PC-3 (cell line): ENCODE measurements at regions not wholly inside any gene's neighbourhood (a gene's known extent, or its start where the extent isn't known, plus 50 kb on each side); places are given as distances from the start of the nearest gene placed in this dataset.

Source experiments
- ATAC-seq: fragments of 200-7000 bp; cut with Tn5 transposase; 2 replicates; pipeline ENCODE4 v1.9.1; 2020; ENCODE audit warnings: mild to moderate bottlenecking, moderate library complexity
- BruUV-seq: library from RNA; stranded (reverse); fragments of 400-500 nt; replicated peaks from 2 replicates; lab custom pipeline; 2021; lab: Mats Ljungman, UMichigan
- CTCF ChIA-PET: fragments of 300-600 bp; sonication (Branson Sonifier 250); formaldehyde crosslinking; loops from one replicate; lab custom pipeline; 2022; ENCODE audit warnings: antibody characterized with exemption; lab: Charles Lee
- POLR2A ChIA-PET: fragments of 300-600 bp; sonication (Branson Sonifier 250); formaldehyde crosslinking; loops from one replicate; lab custom pipeline; 2022; ENCODE audit warnings: antibody characterized with exemption; ENCODE audit not compliant: unreplicated experiment; lab: Charles Lee
- DNase-seq: peaks from one replicate; pipeline ENCODE4 v3.0.0-alpha.2; 2015
- H2AFZ ChIP-seq: fragments of 300-600 bp; sonication (generic); 2 replicates; pipeline ENCODE4 v1.6.0; 2016; ENCODE audit warnings: antibody characterized with exemption, low read length
- H3F3A ChIP-seq: fragments of 300-600 bp; sonication (generic); one replicate; pipeline ENCODE4 v1.6.0; 2017; ENCODE audit warnings: antibody characterized with exemption, low read length, control low read depth, mild to moderate bottlenecking; ENCODE audit not compliant: unreplicated experiment
- H3K27ac ChIP-seq: fragments of 300-600 bp; sonication (generic); 2 replicates; pipeline ENCODE4 v1.5.1; 2016; ENCODE audit warnings: mild to moderate bottlenecking, low read length
- H3K27me3 ChIP-seq: fragments of 300-600 bp; sonication (generic); 2 replicates; pipeline ENCODE4 v1.6.1; 2016; ENCODE audit warnings: low read length, mixed read lengths
- H3K36me3 ChIP-seq: fragments of 300-600 bp; sonication (generic); 2 replicates; pipeline ENCODE4 v1.6.1; 2016; ENCODE audit warnings: low read depth, mixed run types, low read length, mixed read lengths
- H3K4me1 ChIP-seq: fragments of 300-600 bp; sonication (generic); 2 replicates; pipeline ENCODE4 v1.5.1; 2016; ENCODE audit warnings: low read length; ENCODE audit not compliant: insufficient read depth
- H3K4me2 ChIP-seq: fragments of 300-600 bp; sonication (generic); 2 replicates; pipeline ENCODE4 v1.6.0; 2016; ENCODE audit warnings: low read length
- H3K4me3 ChIP-seq: fragments of 300-600 bp; sonication (generic); 2 replicates; pipeline ENCODE4 v1.5.1; 2016; ENCODE audit warnings: mild to moderate bottlenecking, low read length, mixed read lengths
- H3K79me2 ChIP-seq: fragments of 300-600 bp; sonication (generic); 2 replicates; pipeline ENCODE4 v1.6.1; 2017; ENCODE audit warnings: low read length, mixed read lengths
- H3K9ac ChIP-seq: fragments of 300-600 bp; sonication (generic); 2 replicates; pipeline ENCODE4 v1.6.0; 2016; ENCODE audit warnings: mild to moderate bottlenecking, low read length
- H3K9me2 ChIP-seq: fragments of 300-600 bp; sonication (generic); replicated peaks from 2 replicates; pipeline ENCODE4 v1.6.1; 2016; ENCODE audit warnings: mixed run types, low read length, mixed read lengths
- H3K9me3 ChIP-seq: fragments of 300-600 bp; sonication (generic); 2 replicates; pipeline ENCODE4 v1.6.1; 2016; ENCODE audit warnings: low read length, mixed read lengths
- H4K20me1 ChIP-seq: fragments of 300-600 bp; sonication (generic); 2 replicates; pipeline ENCODE4 v1.6.1; 2016; ENCODE audit warnings: low read length, mixed read lengths
- EZH2 ChIP-seq: fragments of 300-600 bp; sonication (generic); IDR thresholded peaks from one replicate; pipeline ENCODE4 v1.6.1; 2017; ENCODE audit warnings: antibody characterized with exemption, mild to moderate bottlenecking, low read length; ENCODE audit not compliant: unreplicated experiment
- EZH2phosphoT487 ChIP-seq: fragments of 300-600 bp; sonication (generic); IDR thresholded peaks from 2 replicates; pipeline ENCODE4 v1.6.1; 2018; ENCODE audit warnings: mild to moderate bottlenecking, antibody characterized with exemption, low read length, borderline replicate concordance
- intact Hi-C: fragments of 100-400 bp; cut with micrococcal nuclease; formaldehyde crosslinking; loops from 2 replicates; pipeline ENCODE4 v1.9.0; 2023
- TF ChIP-seq, protein P1 (sequence below): fragments of 300-600 bp; sonication (generic); conservative IDR thresholded peaks from 2 replicates; pipeline ENCODE4 v1.5.1; 2017; ENCODE audit warnings: antibody characterized with exemption, low read depth, mild to moderate bottlenecking, low read length

- ChIA-PET CTCF (no interaction called here), POLR2A (no interaction called here)
- no peaks in the 10 kb centered on the region for H3K79me2 ChIP-seq
These were observed 221.8 kb upstream of the MBL2 start for GRCh38 chr10:52994370-52994769.

GRCh38 chr10:52993109-52993508 lies 220.5 kb upstream of the MBL2 start:
- Histone ChIP-seq H3K9me3 (no peaks in the 10 kb centered on the region), H3K9me2 (0 out of 2 replicates have a peak, but pooled peaks cover 8% of the 10 kb centered on the region), H3K79me2 (no peaks in the 10 kb centered on the region), H3K27me3 (no peaks in the 10 kb centered on the region), H3K36me3 (no peaks in the 10 kb centered on the region), H4K20me1 (no peaks in the 10 kb centered on the region), H3K27ac (no peak overlapping the region), H3F3A (no peaks in the 10 kb centered on the region), H3K9ac (no peak overlapping the region), H2AFZ (no peak overlapping the region), H3K4me3 (no peak overlapping the region), H3K4me1 (no peaks in the 10 kb centered on the region), H3K4me2 (no peak overlapping the region)
- intact Hi-C loops, result no loop called here
- CTCF ChIA-PET, result interaction anchor here (0.6 kb wide), 1 partner anchor 136 kb away, joined by 5 read pairs; no protein-coding TSS in a partner anchor
- POLR2A ChIA-PET, result no interaction called here
- TF ChIP-seq, protein P1, sequence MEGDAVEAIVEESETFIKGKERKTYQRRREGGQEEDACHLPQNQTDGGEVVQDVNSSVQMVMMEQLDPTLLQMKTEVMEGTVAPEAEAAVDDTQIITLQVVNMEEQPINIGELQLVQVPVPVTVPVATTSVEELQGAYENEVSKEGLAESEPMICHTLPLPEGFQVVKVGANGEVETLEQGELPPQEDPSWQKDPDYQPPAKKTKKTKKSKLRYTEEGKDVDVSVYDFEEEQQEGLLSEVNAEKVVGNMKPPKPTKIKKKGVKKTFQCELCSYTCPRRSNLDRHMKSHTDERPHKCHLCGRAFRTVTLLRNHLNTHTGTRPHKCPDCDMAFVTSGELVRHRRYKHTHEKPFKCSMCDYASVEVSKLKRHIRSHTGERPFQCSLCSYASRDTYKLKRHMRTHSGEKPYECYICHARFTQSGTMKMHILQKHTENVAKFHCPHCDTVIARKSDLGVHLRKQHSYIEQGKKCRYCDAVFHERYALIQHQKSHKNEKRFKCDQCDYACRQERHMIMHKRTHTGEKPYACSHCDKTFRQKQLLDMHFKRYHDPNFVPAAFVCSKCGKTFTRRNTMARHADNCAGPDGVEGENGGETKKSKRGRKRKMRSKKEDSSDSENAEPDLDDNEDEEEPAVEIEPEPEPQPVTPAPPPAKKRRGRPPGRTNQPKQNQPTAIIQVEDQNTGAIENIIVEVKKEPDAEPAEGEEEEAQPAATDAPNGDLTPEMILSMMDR, result no peak
- peak; percentile 4 for TF ChIP-seq EZH2
- DNase-seq (no peak), ATAC-seq (no peak)
- BruUV-seq, result no TSS peak

More at GRCh38 chr10:52994370-52994769, 221.8 kb upstream of the MBL2 start:
- Histone ChIP-seq H3K4me3 (no peak overlapping the region), H3K4me1 (no peaks in the 10 kb centered on the region), H2AFZ (no peak overlapping the region), H3F3A (no peaks in the 10 kb centered on the region), H3K9me2 (0 out of 2 replicates have a peak, but pooled peaks cover 4% of the 10 kb centered on the region), H3K9ac (no peak overlapping the region), H3K9me3 (no peaks in the 10 kb centered on the region), H3K4me2 (no peak overlapping the region), H3K36me3 (no peaks in the 10 kb centered on the region), H4K20me1 (no peaks in the 10 kb centered on the region), H3K27me3 (no peaks in the 10 kb centered on the region), H3K27ac (no peak overlapping the region)
- TF ChIP-seq, protein P1, result no peak
- no peak for TF ChIP-seq EZH2
- TF ChIP-seq EZH2phosphoT487, result no peak
- ATAC-seq (no peak), DNase-seq (no peak)
- intact Hi-C loops, result no loop called here
- BruUV-seq, result no TSS peak

GRCh38 chr10:52992567-52992966 lies 220.0 kb upstream of the MBL2 start:
- ATAC-seq, result no peak
- H3K4me1 ChIP-seq, result no peaks in the 10 kb centered on the region
- H3K36me3 ChIP-seq, result no peaks in the 10 kb centered on the region
- no peaks in the 10 kb centered on the region for H3F3A ChIP-seq
- H3K9me3 ChIP-seq, result no peaks in the 10 kb centered on the region
- H2AFZ ChIP-seq, result no peak overlapping the region
- H3K79me2 ChIP-seq, result no peaks in the 10 kb centered on the region
- H3K9ac ChIP-seq, result no peak overlapping the region
- DNase-seq, result no peak
- H4K20me1 ChIP-seq, result no peaks in the 10 kb centered on the region
- H3K4me2 ChIP-seq, result no peak overlapping the region
- no peak overlapping the region for H3K4me3 ChIP-seq
- no peak overlapping the region for H3K27ac ChIP-seq
- TF ChIP-seq, protein P1, result no peak
- TF ChIP-seq EZH2phosphoT487 (no peak), EZH2 (no peak)
- no TSS peak for BruUV-seq
- intact Hi-C loops, result no loop called here
- H3K27me3 ChIP-seq, result no peaks in the 10 kb centered on the region
- CTCF ChIA-PET, result interaction anchor here (0.6 kb wide), 1 partner anchor 136 kb away, joined by 5 read pairs; no protein-coding TSS in a partner anchor
- 0 out of 2 replicates have a peak, but pooled peaks cover 8% of the 10 kb centered on the region for H3K9me2 ChIP-seq
- POLR2A ChIA-PET, result no interaction called here
